ENCODE measurements at regions not wholly inside any gene's neighbourhood (a gene's known extent, or its start where the extent isn't known, plus 50 kb on each side); places are given as distances from the start of the nearest gene placed in this dataset.
A peak's percentile ranks its signal among the peaks of the same experiment; 100 is the strongest.
"Not testable (repeated sequence)": the region's sequence is repeated elsewhere in the genome, so short reads cannot be mapped to it uniquely, and the experiment has no call there.

DNA sequence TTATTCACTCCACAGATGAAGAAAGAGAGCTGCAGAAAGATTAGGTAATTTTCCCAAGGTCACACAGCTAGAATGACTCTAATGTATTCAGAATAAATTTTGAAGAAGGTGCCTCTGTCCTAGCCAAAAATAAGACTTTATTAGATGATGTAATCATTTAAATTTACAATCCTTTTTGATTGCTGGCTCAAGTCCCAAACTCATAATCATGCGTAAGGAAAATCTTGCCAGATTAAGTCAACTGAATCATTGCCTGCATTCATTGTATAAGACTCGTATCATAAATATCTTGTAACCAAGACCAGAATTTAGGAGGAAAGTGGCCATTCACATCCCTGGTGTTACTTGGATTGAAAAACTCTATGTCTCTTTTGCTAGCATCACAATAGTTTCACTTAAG lies 53.1 kb upstream of the STK39 start:
- no peak for DNase-seq

DNA sequence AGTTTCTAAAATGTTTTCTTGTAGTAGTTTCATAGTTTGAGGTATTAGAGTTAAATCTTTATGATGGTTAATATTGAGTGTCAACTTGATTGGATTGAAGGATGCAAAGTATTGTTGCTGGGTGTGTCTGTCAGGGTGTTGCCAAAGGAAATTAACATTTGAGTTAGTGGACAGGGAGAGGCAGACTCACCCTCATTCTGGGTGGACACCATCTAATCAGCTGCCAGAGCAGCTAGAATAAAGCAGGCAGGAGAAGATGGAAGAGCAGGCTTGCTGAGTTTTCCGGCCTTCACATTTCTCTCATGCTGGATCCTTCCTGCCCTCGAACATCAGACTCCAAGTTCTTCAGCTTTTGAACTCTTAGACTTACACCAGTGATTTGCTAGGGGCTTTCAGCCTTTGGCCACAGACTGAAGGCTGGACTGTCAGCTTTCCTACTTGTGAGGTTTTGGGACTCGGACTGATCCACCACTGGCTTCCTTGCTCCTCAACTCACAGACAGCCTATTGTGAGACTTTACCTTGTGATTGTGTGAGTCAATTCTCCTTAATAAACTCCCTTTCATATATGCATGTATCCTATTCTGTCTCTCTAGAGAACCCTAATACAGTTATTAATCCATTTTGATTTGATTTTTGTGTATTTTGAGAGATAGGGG lies 56.8 kb upstream of the STK39 start:
- no peak for DNase-seq

DNA sequence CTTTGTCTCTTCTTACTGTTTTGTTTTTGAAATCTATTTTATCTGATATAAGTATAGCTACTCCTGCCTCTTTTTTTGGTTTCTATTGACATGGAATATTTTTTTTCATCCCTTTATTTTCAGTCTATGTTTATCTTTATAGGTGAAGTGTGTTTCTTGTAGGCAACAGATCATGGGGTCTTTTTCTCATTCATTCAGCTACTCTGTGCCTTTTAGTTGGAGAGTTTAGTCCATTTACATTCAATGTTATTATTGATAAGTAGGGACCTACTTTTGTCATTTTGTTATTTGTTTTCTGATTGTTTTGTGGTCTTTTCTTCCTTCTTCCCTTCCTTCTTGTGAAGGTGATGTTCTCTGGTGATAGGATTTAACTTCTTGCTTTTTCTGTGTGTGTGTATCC lies 60.0 kb upstream of the STK39 start:
- DNase-seq: no peak

DNA sequence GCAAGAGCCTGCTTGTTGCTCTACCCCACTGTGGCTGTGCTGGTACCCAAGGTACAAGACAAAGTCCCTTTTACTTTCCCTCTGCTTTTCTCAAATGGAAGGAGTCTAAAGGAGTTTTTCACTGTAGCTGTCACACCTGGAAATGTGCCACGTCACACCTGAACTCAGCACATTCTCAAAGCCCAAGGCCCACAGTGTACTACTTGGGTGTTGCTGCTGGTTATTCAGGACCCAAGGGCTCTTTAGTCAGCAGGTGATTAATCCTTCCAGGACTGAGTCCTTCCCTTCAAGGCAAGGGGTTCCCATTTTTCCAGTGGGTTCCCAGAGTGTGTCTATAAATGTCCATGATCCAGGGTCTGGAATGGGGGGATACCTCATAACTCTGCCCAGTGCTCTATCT lies 63.2 kb upstream of the STK39 start:
- DNase-seq: no peak

DNA sequence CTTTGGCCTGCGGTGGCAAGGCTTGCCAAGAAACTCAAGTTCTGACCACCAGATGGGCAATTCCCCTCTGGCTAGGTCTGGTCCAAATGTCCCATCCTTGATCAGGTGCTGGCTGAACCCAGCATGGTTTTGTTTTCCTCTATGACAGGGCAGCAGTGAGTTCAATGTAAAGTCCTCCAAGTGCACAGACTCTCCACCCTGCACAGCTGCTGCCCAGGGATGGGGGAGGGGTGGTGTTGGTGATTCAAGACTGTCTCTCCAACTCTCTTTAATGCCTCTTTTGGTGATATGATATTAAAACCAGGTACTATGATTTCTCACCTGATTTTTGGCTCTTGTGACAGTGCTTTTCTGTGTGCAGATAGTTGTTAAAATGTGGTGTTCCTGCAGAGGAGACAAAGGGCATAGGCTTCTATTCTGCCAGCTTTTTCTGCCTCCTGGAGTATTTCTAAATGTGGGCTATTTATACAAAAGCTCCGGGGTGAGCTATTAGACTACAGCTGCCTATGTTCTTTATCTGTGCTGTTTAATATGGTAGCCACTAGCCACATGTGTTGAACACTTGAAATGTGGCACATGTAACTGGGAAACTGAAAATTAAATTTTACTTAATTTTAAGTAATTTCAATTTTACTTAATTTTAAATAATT lies 64.0 kb upstream of the STK39 start:
- no peak for DNase-seq

DNA sequence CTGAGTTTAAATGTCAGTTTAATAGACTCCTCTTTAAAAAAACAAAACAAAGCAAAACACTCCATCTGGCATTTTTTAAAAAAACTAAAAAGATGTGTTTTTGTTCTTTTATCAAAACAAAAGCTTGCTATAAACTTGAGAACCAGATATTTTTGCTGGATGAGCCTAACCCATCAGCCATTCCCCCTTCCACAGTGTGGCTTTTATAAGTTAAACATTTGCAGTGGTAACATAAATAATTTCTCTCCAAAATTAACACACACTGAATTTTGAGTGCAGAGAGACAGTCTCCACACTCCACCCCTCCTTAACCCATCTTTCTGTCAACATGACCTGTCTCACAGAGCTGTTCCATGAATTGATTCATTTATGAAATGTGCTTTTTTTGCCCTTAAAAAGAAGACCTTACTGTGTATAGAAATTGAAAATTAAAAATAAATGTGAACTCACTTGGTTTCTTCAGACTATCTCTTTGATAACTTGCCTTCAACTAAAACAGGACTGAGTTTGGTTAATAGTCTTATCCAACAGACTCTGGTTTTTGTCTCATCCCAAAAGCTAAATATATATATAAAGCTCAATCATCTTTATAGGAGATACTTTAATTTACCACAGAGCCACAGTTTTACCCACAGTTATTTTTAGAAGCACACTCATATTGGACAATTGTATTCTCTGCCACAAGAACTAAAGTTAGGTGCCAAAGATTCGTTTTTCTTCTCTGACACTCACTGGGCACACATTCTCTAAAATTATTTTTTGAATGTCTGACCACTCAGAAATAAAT lies 64.8 kb upstream of the STK39 start:
- DNase-seq: no peak

DNA sequence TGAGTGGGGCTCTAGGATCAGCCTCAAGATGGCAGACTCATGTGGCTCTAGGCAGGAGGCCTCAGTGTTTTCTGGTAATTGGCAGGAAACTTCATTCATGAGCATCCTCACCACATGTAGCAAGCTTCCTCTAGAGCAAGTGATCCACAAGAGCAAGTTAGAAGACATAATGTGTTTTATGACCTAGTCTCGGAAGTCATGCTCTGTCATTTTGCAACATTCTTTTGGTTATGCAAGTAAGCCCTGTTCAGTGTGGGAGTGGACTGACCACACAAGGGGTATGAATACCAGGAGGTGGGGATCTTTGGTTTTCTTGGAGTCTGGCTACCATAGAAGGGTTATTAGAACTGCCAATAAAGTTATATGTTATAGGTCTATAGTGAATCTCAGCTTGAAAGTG lies 66.8 kb upstream of the STK39 start:
- DNase-seq: no peak

DNA sequence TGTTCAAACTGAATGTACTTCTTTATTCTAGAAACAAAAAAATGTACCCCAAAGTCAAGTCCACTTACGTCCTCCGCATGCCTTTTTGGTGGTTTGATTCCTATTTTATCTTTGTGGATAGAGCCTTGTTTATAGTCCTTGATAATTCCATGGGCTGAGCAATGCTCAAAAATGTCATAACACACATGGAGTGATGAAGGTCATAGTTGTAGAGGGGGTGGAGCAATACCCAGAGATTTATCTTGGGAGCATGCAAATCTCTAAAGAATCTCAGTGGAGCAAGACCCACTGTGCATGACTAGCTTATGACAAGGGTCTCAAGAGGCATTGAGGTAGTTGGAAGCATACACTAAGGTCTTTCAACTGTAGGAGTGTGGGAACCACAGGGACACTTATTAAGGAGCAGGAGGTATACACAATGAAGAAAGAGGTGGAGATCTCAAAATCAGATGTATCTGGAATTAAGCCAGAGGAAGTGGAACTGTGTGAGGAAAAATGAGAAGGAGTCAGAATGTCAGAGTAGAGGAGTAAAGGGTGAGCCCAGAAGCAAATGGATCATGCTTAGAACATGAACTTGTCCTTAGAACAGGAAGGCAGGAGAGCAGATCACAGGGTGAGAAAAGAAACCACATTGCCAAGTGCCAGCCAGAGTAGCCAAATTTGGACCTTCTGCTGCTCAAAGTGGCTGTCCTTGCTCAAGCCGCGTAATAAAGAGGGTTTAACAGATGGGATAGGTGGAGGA lies 68.1 kb upstream of the STK39 start:
- DNase-seq: no peak

DNA sequence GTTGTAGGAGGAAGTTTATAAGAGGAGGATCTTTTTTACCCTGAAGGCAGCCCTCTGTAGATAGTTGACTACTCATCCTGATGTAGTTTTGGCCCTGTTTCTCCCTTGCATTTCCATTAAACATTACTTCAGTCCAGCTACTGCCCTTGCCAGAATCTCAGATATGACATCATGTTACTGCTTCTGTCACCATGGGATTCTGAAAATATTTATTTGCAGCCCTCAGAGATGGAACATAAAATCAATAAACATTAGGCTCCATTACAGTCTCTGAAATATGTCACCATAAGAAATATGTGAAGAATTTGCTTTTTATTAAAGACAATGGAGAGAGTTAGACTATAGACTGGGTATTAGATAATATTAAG lies 68.7 kb upstream of the STK39 start:
- DNase-seq: no peak

DNA sequence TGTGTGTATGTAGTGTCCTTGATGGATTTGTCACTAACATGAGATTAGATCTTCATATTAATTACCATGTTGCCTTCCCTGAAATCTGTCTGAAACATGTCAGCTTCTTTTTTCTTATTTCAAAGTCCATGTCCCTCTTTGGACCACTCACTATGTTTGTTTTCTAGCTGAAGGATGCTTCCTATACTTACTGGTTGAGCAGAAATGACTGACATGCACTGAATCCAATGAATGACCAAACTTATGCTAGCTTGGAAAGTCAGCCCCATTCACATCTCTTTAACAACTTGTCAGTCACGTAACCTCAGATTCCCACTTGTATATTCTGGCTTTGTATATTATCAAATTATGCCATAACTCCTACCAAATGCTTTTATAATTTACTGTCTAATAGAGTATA lies 69.9 kb upstream of the STK39 start:
- no peak for DNase-seq

DNA sequence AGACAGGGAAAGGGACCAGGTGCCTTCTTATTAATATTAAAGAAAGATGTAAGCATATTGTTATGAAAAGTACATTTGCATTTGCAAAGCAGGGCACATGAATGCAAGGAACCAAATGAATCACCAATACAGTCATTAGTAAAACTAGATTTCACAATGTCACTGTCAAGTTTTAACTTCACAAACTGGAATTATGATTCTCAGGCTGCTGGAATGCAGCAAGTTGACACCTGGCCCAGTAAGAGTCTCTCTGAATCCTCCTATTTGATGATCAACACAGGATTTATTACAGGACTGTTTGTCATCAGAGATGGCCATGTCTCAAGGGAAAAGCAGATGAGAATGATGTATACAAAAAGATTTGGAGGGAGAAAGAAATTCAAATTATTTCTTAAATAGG lies 72.9 kb upstream of the STK39 start:
- no peak for DNase-seq

DNA sequence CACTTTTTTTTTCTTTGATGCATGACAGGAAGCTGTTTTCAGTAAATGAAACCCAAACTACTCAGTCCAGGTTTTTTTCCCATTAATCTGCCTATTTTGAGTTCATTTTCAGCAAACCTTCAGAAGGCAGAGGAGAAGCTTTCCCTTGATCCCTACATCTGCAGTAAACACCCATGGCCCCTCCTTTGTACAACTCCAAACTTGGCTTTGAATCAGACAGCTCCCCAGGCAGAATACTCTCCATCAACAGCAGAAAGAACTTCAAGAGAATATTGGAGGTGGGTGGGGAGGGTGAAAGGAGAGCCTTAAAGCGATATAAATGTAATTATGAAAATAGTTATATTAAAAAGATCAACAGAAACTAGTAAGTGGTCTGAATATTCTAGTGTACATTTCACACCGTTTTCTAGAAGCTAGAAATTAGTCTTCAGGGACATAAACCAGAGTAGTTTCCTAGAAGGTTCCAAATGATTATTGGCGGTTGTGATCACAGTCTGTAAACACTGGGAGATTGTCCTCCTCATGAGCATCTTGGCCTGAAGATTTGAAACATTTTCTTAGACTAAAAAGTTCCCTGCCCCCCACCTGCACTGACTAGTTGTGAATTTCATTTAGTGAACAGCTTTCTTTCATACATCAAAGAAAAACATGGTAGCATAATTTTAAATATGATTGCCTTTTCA lies 75.1 kb upstream of the STK39 start:
- no peak for DNase-seq

DNA sequence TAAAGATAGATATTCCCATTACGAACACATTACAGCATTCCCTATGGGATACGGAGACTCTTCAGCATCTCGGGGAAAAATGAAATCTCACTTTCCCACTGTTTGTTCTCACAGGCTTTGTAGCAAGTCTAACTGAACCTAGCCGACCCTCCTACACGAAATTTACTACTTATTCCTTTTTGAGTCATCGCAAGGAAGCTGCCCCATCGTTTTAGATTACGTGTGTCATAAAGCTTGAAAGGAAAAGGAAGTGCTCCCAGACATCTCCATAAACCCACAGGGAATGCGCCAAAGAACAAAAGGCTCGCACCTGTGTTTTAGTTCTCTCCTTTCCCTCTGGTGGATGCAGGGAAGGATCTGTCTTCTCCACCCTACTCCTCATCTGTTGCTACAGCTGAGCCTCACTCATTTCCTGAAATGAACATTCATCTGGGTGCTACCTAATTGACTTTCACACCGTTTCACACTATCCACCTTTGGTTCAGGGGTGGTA lies 76.2 kb upstream of the STK39 start:
- DNase-seq: no peak

DNA sequence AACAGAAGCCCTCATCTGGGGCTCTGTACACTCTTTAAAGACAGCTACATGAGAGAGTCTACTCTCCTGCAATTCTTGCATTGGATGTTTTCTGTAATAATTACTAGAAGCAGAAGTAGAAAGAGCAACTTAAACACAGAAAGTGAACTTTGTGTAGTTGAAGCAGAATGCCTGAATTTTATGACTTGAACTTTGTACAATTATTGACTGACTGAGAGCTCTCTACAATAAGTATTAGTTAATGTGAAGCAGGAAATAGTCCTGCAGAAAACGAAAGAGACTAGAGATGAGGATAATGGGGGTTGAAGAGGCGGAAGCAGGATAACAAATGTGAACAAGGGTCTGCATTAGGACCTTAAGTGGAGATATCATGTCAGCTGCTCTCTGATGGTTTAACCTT lies 79.2 kb upstream of the STK39 start:
- no peak for DNase-seq

DNA sequence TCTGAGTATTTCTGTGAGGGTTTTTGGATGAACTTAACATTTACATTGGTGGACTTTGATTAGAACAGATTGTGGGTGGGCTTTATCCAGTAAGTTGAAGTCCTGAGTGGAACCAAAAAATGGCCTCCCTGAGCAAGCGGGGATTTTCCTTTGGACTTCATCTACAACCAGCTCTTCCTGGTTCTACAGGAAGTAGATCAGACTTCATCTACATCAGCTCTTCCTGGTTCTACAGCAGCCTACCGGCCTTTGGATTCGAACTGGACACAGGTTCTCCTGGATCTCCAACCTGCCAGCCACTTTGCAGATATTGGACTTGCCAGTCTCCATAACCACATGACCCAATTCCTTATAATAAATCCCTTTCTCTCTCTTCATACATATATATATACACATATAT lies 79.9 kb upstream of the STK39 start:
- DNase-seq: no peak

DNA sequence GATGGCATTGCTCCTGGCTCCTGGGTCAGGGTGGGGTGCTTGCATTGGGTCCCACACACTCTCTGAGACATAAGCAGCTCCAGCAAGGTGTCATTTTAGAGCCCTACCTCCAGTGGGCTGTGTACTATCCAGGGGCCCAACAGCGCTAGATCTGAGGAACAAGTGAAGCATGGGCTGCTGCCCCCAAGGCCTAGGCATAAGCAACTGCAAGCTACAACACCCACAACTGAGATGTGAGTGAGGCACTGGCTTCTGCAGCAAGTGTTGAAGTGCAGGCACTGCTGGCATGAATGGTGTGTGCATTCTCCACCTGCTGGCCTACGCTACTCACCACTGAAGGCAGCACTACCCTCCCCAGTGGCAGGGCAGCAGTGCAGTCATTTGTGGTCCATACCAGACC lies 81.0 kb upstream of the STK39 start:
- no peak for DNase-seq

DNA sequence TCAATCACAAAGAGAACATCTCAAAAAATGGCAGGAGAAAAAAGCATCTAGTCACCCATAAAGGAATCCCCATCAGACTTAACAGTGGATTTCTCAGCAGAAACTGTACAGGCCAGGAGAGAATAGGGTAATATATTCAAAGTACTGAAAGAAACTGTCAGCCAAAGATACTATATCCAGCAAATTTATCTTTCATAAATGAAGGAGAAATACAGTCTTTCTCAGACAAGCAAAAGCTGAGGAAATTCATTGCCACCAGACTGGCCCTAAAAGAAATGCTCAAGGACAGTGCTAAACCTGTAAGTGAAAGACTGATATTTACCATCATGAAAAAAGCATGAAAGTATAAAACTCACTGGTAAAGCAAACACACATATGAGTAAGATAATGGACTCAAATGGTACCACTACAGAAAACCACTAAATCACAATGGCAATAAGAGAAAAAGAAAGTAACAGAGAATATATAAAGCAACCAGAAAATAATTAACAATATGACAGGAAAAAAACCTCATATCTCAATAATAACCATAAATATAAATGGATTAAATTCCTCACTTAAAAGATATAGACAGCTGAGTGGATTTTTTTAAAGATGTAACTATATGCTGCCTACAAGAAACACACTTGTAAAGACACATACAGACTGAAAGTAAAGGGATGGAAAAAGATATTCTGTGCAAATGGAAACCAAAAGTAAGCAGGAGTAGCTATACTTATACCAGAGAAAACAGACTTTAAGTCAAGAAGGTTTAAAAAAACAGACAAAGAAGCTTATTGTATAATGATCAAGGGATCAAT lies 83.4 kb upstream of the STK39 start:
- no peak for DNase-seq

DNA sequence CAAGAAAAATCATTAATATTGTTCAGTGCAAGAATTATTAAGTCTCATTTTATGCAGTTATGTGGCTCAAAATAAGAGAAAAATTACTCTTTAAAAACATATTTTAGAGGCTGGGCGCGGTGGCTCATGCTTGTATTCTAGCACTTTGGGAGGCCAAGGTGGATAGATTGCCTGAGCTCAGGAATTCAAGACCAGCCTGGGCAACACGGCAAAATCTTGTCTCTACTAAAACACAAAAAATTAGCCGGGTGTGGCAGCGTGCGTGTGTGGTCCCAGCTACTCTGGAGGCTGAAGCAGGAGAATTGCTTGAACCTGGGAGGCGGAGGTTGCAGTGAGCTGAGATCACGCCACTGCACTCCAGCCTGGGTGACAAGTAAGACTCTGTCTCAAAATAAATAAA lies 87.9 kb upstream of the STK39 start:
- not testable (repeated sequence) for DNase-seq

DNA sequence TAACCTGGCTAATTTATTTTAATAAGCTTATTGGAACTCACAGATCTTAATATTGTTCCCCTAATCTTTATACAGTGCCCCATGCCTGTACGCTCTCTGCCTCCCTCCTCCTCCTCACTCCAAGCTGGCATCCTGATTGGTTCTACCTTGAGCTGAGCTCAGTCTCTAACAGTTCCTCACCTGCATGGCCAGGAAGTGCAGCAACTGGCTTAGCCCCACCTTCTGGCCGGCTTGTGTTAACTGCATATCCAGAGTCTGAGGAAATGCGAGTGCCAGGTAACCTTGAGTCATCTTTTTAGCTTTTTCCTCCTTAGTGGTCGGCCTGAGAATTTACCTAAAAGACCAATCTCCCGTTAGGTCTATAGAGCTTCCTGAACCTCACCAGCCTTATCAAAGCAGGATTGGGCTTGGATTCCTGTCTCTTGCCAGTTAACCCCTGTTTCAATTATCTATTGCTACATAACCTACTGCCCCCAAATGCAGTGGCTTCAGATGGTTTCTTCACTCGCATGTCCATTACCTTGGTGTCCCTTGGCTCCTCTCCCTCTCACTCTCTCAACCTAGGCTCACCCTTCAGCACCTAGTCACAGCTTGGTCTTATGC lies 89.5 kb upstream of the STK39 start:
- peak; percentile 46 to 63 for DNase-seq

DNA sequence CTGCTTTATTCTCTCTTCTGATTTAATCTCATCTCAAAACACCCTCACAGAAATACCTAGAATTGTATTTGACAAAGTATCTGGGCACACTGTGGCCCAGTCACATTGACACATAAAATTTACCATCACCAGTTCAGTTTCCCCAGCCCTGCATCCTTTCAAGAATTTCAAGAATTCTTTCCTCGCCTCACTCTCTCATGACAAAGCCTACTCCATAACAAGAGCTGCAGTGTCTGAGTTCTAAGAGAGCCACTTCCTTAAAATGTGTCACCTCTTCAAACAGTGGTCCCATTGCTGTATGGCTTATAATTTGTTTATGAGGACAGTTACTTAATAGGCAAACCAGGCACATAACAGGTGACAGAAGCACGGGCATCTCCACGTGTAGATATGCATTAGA lies 90.9 kb upstream of the STK39 start:
- no peak for DNase-seq

DNA sequence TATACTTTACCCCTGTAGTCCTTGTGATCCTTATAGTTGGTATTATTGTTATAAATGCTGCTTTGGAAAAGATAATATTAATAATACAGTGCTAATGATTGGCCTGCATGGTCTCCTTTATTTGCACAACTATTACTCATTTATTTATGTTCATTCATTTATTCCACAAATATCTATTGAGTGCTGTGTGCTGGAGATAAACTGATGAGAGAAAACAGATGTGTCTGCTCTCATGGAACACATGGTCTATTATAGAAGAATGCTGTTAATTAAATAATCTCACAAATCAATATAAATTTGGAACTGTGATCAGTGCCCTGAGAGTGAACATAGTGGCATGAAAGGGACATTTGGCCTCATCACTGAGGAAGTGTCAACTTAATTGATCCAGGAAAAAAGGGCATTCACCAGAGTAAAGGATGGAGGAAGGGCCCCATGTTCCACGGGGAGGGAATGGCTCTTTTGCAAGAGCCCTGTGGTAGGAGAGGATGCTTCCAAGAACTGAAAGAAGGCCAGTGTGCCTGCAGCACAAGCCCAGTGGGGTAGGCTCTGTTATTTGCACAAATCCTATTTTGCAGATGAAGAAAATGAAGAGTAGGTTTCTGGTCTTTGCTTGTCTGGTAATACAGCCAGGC lies 91.5 kb upstream of the STK39 start:
- DNase-seq: no peak

All from CD4-positive, alpha-beta T cell treated with Interleukin-1 beta for 1 hour (primary cell).